Ascending aorta (tissue), 2 donors: ENCODE measurements at regions not wholly inside any gene's neighbourhood (a gene's known extent, or its start where the extent isn't known, plus 50 kb on each side); places are given as distances from the start of the nearest gene placed in this dataset.

Experiments used
- DNase-seq, 2 donors: peaks; one replicate each; pipeline ENCODE4 v3.0.0-alpha.2; 2019; ENCODE audit warnings: low spot score in 2 of 2
- H3K27ac ChIP-seq, 2 donors: fragments of 200-600 bp; sonication (generic); one replicate each; pipeline ENCODE4 v1.5.1; 2016 to 2017; ENCODE audit warnings: mild to moderate bottlenecking in 1 of 2
- H3K27me3 ChIP-seq: fragments of 200-600 bp; sonication (generic); one replicate; pipeline ENCODE4 v1.5.1; 2017
- H3K36me3 ChIP-seq, 2 donors: fragments of 200-600 bp; sonication (generic); one replicate each; pipeline ENCODE4 v1.5.1; 2016
- H3K4me1 ChIP-seq, 2 donors: fragments of 200-600 bp; sonication (generic); one replicate each; pipeline ENCODE4 v1.5.1; 2016 to 2017; ENCODE audit warnings: mild to moderate bottlenecking in 1 of 2
- H3K4me3 ChIP-seq, 2 donors: fragments of 200-600 bp; sonication (generic); one replicate each; pipeline ENCODE4 v1.5.1; 2016 to 2017; ENCODE audit warnings: mild to moderate bottlenecking in 1 of 2
- H3K9me3 ChIP-seq, 2 donors: fragments of 200-600 bp; sonication (generic); one replicate each; pipeline ENCODE4 v1.5.1; 2016
- intact Hi-C: fragments of 100-400 bp; cut with DNase I; formaldehyde crosslinking; loops from one replicate; pipeline ENCODE4 v1.15.1; 2023
- TF ChIP-seq, protein P1 (sequence below), 3 experiments: fragments of 200-600 bp in 2 of 3; fragments of 450-650 bp in 1 of 3; sonication (generic) in 2 of 3; IDR thresholded peaks; one replicate each; pipeline ENCODE4 v1.5.1; 2016 to 2019; ENCODE audit warnings: antibody characterized with exemption in 3 of 3, mild to moderate bottlenecking in 1 of 3, moderate library complexity in 1 of 3

DNA sequence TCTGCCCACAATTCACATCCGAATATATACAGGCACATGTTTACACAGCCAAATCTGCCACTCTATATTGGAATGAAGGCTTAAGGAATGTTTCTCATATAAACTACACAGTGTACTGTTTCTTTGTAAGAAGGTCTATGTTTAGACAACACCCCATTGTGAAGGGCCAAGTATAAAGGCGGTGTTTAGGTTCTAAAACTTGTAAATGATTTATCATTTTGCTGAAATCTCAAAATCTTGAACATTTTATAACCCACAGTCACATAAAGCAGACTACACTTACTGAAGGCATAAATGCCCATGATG lies 94.0 kb downstream of the ZNF608 start:
- H3K27ac ChIP-seq, result peak overlapping the region in 1 of 2 donors; percentile 33
- DNase-seq, result no peak
- H3K27me3 ChIP-seq, result no peaks in the 10 kb centered on the region
- H3K4me1 ChIP-seq, result peaks cover 6 to 13% of the 10 kb centered on the region in 2 donors
- intact Hi-C loops, result loop anchor here (5.0 to 10.0 kb wide), 3 partner anchors 95 to 300 kb away; partner anchors contain the start of gene ZNF608
- H3K9me3 ChIP-seq, result no peaks in the 10 kb centered on the region
- TF ChIP-seq, protein P1, sequence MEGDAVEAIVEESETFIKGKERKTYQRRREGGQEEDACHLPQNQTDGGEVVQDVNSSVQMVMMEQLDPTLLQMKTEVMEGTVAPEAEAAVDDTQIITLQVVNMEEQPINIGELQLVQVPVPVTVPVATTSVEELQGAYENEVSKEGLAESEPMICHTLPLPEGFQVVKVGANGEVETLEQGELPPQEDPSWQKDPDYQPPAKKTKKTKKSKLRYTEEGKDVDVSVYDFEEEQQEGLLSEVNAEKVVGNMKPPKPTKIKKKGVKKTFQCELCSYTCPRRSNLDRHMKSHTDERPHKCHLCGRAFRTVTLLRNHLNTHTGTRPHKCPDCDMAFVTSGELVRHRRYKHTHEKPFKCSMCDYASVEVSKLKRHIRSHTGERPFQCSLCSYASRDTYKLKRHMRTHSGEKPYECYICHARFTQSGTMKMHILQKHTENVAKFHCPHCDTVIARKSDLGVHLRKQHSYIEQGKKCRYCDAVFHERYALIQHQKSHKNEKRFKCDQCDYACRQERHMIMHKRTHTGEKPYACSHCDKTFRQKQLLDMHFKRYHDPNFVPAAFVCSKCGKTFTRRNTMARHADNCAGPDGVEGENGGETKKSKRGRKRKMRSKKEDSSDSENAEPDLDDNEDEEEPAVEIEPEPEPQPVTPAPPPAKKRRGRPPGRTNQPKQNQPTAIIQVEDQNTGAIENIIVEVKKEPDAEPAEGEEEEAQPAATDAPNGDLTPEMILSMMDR (IDR thresholded peaks at IDR 0.05), result no peak
- peak overlapping the region in 1 of 2 donors; percentile 82 for H3K4me3 ChIP-seq
- peaks cover 0 to 8% of the 10 kb centered on the region in 2 donors for H3K36me3 ChIP-seq

DNA sequence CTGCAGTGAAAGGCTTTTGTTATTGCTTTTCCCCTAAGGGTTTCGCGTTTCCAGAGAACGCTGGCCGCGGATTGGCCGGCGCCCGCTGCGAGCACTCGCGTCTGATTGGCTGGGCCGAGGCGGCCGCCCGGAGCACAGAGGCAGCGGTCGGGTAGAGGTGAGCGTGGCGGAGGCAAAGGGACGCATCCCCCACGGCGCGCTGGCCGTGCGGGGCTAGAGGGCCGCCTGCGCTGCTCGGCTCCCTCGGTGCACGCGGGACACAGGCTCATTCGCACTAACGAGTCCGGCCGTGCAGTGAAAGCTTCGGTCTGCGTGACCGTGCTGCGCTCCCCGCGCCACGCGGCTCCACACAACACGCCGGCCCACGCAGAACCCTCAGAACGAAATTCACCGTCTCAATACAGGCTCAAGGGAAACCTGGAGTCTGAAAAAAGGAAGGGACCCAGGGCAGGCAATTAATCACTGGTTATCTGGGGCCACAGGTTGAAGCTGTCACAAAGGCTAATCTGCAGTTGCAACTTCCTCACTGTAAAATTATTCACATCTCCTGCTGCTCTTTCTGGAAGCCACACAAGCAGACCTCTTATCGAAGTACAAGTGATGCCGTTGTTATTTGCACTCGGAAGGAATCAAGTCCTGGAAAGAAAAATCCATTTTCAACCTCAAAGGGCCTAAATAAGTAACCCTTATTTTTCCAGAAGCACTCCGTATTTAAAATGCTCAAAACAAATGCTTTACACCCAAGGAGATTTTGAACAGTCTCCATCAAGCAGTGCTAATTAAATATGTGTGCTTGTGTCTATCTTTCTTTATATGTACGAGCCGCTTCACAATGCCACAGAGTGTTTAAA lies 94.6 kb downstream of the ZNF608 start:
- intact Hi-C loops, result loop anchor here (5.0 to 10.0 kb wide), 3 partner anchors 95 to 300 kb away; partner anchors contain the start of gene ZNF608
- TF ChIP-seq, protein P1 (IDR thresholded peaks at IDR 0.05), result no peak
- DNase-seq, result peak in 1 of 2 donors; percentile 84
- peaks cover 0 to 8% of the 10 kb centered on the region in 2 donors for H3K36me3 ChIP-seq
- H3K27me3 ChIP-seq, result no peaks in the 10 kb centered on the region
- peak overlapping the region; percentile 59 to 82 for H3K4me3 ChIP-seq
- H3K4me1 ChIP-seq, result peaks cover 6 to 13% of the 10 kb centered on the region in 2 donors
- no peaks in the 10 kb centered on the region for H3K9me3 ChIP-seq
- peak overlapping the region; percentile 33 to 61 for H3K27ac ChIP-seq

DNA sequence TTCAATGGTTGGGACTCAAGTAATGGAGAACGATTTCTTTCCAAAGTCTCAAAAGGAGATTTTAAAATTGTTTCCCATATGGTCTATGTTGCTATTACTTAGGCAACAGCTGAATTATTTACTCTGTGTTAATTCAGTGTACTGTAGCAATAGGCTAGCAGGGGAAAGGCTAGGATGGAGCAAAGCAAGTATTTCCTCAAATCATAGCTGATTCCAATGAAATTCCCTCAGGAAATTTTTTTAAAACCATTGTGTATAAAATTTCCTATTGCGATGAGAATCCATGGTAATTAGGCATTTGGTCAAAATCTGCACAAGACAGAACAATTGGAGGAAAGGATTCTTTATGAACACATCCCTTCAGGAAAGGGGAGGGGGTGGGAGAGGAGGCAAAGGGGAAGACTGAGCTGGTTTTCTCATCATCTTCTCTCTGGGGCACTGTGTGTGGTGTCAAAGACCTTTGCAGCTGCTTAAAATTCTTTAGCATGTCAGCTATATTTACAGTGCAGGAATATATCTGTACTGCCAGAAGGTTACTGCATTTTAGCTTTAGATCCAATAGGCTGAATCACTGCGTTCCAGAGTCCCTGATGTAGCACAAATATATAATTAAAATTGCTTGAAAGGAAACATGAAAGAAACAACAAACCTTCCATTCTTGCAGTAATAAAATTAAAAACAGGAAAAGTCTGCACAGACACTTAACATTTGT lies 95.3 kb downstream of the ZNF608 start:
- Histone ChIP-seq H3K4me1 (peaks cover 6 to 13% of the 10 kb centered on the region in 2 donors), H3K27me3 (no peaks in the 10 kb centered on the region), H3K4me3 (peak overlapping the region; percentile 59 to 82), H3K9me3 (no peaks in the 10 kb centered on the region), H3K36me3 (peaks cover 0 to 8% of the 10 kb centered on the region in 2 donors), H3K27ac (peak overlapping the region; percentile 33 to 61)
- TF ChIP-seq, protein P1 (IDR thresholded peaks at IDR 0.05), result no peak
- intact Hi-C loops, result loop anchor here (5.0 to 10.0 kb wide), 3 partner anchors 96 to 301 kb away; partner anchors contain the start of gene ZNF608
- DNase-seq, result no peak

DNA sequence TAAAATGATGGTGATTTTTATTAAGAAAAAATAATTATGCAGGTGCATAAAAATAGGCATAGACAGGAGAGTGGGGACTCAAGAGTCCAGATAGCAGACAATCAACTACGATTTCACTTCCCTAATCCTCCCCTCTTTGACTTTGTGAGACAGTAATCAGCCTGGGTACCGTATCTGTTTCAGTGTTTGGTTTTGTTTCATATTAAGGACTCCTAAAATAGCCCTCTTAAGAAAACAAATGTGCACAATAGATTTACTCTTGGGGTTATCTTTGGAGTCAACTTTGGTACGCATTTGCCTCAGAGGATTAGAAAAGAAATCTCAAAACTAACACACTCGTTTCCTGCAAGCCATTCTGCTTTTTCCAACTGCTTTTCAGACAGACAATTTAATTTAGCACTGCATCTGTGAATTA lies 96.3 kb downstream of the ZNF608 start:
- Histone ChIP-seq H3K4me1 (peaks cover 6 to 10% of the 10 kb centered on the region in 2 donors), H3K4me3 (peak overlapping the region; percentile 19 to 55), H3K27ac (peak overlapping the region in 1 of 2 donors; percentile 38), H3K9me3 (no peaks in the 10 kb centered on the region), H3K36me3 (peaks cover 0 to 8% of the 10 kb centered on the region in 2 donors), H3K27me3 (no peaks in the 10 kb centered on the region)
- DNase-seq, result no peak
- TF ChIP-seq, protein P1 (IDR thresholded peaks at IDR 0.05), result no peak
- intact Hi-C loops, result loop anchor here (5.0 to 10.0 kb wide), 3 partner anchors 97 to 302 kb away; partner anchors contain the start of gene ZNF608

DNA sequence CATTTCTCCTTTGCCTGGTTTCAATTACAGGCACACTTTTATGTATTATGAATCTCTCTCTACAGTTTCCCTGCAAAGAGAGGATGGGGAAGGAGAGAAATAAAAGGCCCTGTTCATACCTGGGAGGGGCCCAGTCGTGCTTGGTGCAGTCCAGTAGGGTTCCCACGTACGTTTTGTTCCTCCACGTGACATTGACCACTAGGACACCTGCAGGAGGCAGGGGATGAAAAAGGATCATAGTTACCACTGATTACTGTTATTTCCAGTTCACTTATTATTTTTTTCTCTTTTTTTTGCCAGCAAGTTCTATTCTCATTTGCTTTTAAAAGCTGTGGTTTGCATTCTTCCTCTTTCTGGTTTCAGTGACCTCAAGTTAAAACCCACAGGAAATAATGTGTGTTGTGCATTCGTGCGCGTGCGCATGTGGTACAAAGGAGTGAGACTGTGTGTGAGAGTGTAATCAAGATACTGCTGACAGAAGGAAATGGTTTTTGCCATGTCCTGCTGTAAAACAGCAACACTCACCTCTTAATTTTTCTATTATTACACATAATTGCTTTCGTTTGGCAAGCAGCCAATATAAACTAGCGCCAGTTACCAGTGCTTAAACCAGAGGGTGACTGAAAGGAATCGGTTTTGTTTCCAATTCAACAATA lies 96.8 kb downstream of the ZNF608 start:
- H3K4me3 ChIP-seq, result peak overlapping the region; percentile 19 to 55
- intact Hi-C loops, result loop anchor here (5.0 to 10.0 kb wide), 3 partner anchors 98 to 303 kb away; partner anchors contain the start of gene ZNF608
- peaks cover 0 to 8% of the 10 kb centered on the region in 2 donors for H3K36me3 ChIP-seq
- no peaks in the 10 kb centered on the region for H3K9me3 ChIP-seq
- H3K27ac ChIP-seq, result peak overlapping the region in 1 of 2 donors; percentile 38
- TF ChIP-seq, protein P1 (IDR thresholded peaks at IDR 0.05), result no peak
- DNase-seq, result peak; percentile 46 to 78
- H3K4me1 ChIP-seq, result peaks cover 6 to 10% of the 10 kb centered on the region in 2 donors
- no peaks in the 10 kb centered on the region for H3K27me3 ChIP-seq
